Nephron progenitor cell (in vitro differentiated cells): ENCODE measurements at regions not wholly inside any gene's neighbourhood (a gene's known extent, or its start where the extent isn't known, plus 50 kb on each side); places are given as distances from the start of the nearest gene placed in this dataset.
A peak's percentile ranks its signal among the peaks of the same experiment; 100 is the strongest.

Experiments
- DNase-seq: peaks from one replicate; pipeline ENCODE4 v3.0.0; 2021
- H3K27ac Mint-ChIP-seq: 2 replicates; pipeline ENCODE4 v1.8.0; 2021; ENCODE audit warnings: mild to moderate bottlenecking, moderate library complexity, mixed read lengths
- H3K27me3 Mint-ChIP-seq: 2 replicates; pipeline ENCODE4 v1.8.0; 2021; ENCODE audit warnings: mild to moderate bottlenecking, low read depth, mixed read lengths; ENCODE audit not compliant: poor library complexity
- H3K36me3 Mint-ChIP-seq: 2 replicates; pipeline ENCODE4 v1.8.0; 2021; ENCODE audit warnings: low read depth, mixed read lengths
- H3K4me1 Mint-ChIP-seq: 2 replicates; pipeline ENCODE4 v1.8.0; 2021; ENCODE audit warnings: mixed read lengths
- H3K4me3 Mint-ChIP-seq: 2 replicates; pipeline ENCODE4 v1.8.0; 2021; ENCODE audit warnings: mild to moderate bottlenecking, moderate library complexity, mixed read lengths
- H3K9me3 Mint-ChIP-seq: 2 replicates; pipeline ENCODE4 v1.8.0; 2021; ENCODE audit warnings: mild to moderate bottlenecking, moderate library complexity, mixed read lengths
- TF ChIP-seq, protein P1 (sequence below): fragments of 200-600 bp; sonication (generic); IDR thresholded peaks from 2 replicates; pipeline ENCODE4 v1.5.0; 2021; ENCODE audit warnings: antibody characterized with exemption

DNA sequence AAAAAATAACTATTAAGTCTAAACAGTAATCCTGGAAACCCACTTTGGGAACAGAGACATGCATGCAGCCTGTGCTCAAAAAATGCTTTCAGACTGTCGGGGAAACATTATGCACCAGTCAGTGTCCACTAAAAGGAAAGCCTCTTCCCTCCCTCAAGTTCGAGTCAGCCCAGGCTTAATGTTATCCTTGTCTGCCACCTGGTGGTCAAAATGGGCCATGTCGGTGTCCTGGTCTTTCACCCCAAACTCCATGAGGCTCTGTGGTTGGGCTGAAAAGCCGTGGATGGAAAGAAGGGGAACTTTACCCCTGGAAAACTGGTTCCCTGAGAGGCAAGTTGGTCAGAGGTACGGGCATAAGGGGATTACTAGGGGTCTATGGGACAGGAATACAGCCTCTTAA, 88.4 kb upstream of the ZNF492 start:
- H3K36me3 Mint-ChIP-seq, result peaks cover 4% of the 10 kb centered on the region
- no peak overlapping the region for H3K4me3 Mint-ChIP-seq
- no peaks in the 10 kb centered on the region for H3K4me1 Mint-ChIP-seq
- H3K9me3 Mint-ChIP-seq, result peaks cover 88% of the 10 kb centered on the region
- H3K27me3 Mint-ChIP-seq, result no peaks in the 10 kb centered on the region
- TF ChIP-seq, protein P1, sequence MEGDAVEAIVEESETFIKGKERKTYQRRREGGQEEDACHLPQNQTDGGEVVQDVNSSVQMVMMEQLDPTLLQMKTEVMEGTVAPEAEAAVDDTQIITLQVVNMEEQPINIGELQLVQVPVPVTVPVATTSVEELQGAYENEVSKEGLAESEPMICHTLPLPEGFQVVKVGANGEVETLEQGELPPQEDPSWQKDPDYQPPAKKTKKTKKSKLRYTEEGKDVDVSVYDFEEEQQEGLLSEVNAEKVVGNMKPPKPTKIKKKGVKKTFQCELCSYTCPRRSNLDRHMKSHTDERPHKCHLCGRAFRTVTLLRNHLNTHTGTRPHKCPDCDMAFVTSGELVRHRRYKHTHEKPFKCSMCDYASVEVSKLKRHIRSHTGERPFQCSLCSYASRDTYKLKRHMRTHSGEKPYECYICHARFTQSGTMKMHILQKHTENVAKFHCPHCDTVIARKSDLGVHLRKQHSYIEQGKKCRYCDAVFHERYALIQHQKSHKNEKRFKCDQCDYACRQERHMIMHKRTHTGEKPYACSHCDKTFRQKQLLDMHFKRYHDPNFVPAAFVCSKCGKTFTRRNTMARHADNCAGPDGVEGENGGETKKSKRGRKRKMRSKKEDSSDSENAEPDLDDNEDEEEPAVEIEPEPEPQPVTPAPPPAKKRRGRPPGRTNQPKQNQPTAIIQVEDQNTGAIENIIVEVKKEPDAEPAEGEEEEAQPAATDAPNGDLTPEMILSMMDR, result peak; percentile 8
- DNase-seq, result peak; percentile 8
- H3K27ac Mint-ChIP-seq, result no peak overlapping the region

DNA sequence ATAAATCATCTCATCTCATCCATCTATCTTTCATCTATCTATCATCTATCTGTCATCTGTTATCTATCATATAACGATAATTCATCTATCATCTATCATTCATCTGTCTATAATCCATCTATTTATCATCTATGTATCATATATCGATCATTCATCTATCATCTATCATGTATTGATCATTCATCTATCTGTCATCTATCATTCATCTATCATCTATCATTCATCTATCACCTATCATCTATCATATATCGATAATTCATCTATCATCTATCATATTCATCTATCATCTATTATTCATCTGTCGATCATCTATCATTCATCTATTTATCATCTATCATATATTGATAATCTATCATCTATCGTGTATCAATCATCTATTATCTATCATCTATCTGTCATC, 100.4 kb upstream of the ZNF492 start:
- Mint-ChIP-seq H3K27me3 (peaks cover 3% of the 10 kb centered on the region), H3K27ac (no peak overlapping the region), H3K4me3 (no peak overlapping the region), H3K4me1 (no peaks in the 10 kb centered on the region), H3K36me3 (peaks cover 5% of the 10 kb centered on the region), H3K9me3 (peaks cover 87% of the 10 kb centered on the region)
- TF ChIP-seq, protein P1, result no peak
- no peak for DNase-seq

- Mint-ChIP-seq H3K9me3 (peaks cover 87% of the 10 kb centered on the region), H3K4me3 (no peak overlapping the region), H3K4me1 (no peaks in the 10 kb centered on the region), H3K27me3 (peaks cover 3% of the 10 kb centered on the region), H3K27ac (no peak overlapping the region), H3K36me3 (peaks cover 5% of the 10 kb centered on the region)
- DNase-seq, result no peak
- TF ChIP-seq, protein P1, result no peak
Observed at GRCh38 chr19:22532388-22533300, 101.5 kb upstream of the ZNF492 start.

DNA sequence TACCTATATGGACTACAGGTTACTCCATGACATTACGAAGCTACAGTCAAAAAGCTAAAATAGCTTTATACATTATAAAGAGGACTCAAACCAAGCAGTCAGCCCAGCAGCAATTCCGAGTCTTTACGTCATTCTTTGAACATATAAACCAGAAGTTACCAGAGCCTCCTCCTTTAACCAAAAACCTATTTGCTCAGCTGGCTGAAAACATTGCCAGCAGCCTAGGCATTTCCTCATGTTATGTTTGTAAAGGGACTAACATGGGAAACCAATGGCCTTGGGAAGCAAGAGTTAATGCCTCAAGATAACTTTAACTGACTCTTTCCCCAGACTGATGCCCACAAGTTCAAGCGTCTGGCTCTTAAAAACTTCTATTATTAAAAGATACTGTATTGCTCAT, 104.1 kb upstream of the ZNF492 start:
- Mint-ChIP-seq H3K4me3 (no peak overlapping the region), H3K27me3 (peaks cover 3% of the 10 kb centered on the region), H3K9me3 (peaks cover 94% of the 10 kb centered on the region)

DNA sequence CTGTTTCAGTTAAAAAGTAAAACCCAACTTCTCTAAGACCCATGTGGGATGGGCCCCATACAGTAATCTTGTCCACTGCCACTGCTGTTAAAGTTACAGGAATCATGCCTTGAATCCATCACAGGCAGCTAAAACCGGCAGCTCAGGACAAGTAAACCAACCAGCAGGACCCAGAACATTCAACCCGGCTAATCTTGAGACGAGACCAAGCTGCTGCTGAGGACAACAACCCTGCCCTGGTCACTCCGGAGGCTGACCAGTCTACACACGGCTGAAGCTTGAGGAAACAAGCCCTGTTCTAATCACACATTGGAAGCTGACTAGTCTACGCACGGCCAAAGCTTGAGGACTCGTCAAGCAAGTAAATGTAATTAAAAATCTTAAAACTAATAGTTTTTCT, 105.2 kb upstream of the ZNF492 start:
- Mint-ChIP-seq H3K36me3 (peaks cover 5% of the 10 kb centered on the region), H3K27me3 (peaks cover 3% of the 10 kb centered on the region), H3K4me3 (no peak overlapping the region), H3K9me3 (peaks cover 95% of the 10 kb centered on the region), H3K27ac (no peak overlapping the region), H3K4me1 (no peaks in the 10 kb centered on the region)
- TF ChIP-seq, protein P1, result no peak
- no peak for DNase-seq

More for the DNA sequence above, 104.1 kb upstream of the ZNF492 start:
- Mint-ChIP-seq H3K36me3 (peaks cover 5% of the 10 kb centered on the region), H3K27ac (no peak overlapping the region), H3K4me1 (no peaks in the 10 kb centered on the region)
- TF ChIP-seq, protein P1, result no peak
- no peak for DNase-seq

- DNase-seq, result no peak
- Mint-ChIP-seq H3K27me3 (peaks cover 3% of the 10 kb centered on the region), H3K4me1 (no peaks in the 10 kb centered on the region), H3K9me3 (peaks cover 96% of the 10 kb centered on the region), H3K36me3 (no peaks in the 10 kb centered on the region), H3K4me3 (no peak overlapping the region), H3K27ac (peak overlapping the region; percentile 59)
- TF ChIP-seq, protein P1, result no peak
Observed at GRCh38 chr19:22527554-22527953, 105.4 kb upstream of the ZNF98 start.
